BJ (cell line): ENCODE measurements at regions not wholly inside any gene's neighbourhood (a gene's known extent, or its start where the extent isn't known, plus 50 kb on each side); places are given as distances from the start of the nearest gene placed in this dataset.

Experiments
- CTCF ChIA-PET: fragments of 350-600 bp; formaldehyde crosslinking; extraction: SDS; loops from one replicate; lab custom pipeline; 2021; ENCODE audit warnings: antibody characterized with exemption, inconsistent platforms; lab: Yijun Ruan, JAX
- POLR2A ChIA-PET: fragments of 300-600 bp; sonication (Branson Sonifier 250); formaldehyde crosslinking; extraction: SDS; loops from one replicate; lab custom pipeline; 2021; ENCODE audit warnings: antibody characterized with exemption; lab: Charles Lee
- DNase-seq: peaks from one replicate; pipeline ENCODE4 v3.0.0-alpha.2; 2011; ENCODE audit warnings: low read depth
- H3K27me3 ChIP-seq: 2 replicates; pipeline ENCODE4 v1.6.0; 2011; ENCODE audit warnings: low read length; ENCODE audit not compliant: control insufficient read depth, insufficient read depth
- H3K36me3 ChIP-seq: 2 replicates; pipeline ENCODE4 v1.5.1; 2011; ENCODE audit warnings: low read length; ENCODE audit not compliant: control insufficient read depth, insufficient read depth
- H3K4me3 ChIP-seq: 2 replicates; pipeline ENCODE4 v1.5.1; 2011; ENCODE audit warnings: low read depth, mild to moderate bottlenecking, control low read depth, low read length
- TF ChIP-seq, protein P1 (sequence below): IDR thresholded peaks from 2 replicates; pipeline ENCODE4 v1.5.1; 2011; ENCODE audit warnings: low read depth, mild to moderate bottlenecking, control low read depth, inconsistent platforms, low read length, moderate library complexity; ENCODE audit not compliant: insufficient read depth

- TF ChIP-seq, protein P1, sequence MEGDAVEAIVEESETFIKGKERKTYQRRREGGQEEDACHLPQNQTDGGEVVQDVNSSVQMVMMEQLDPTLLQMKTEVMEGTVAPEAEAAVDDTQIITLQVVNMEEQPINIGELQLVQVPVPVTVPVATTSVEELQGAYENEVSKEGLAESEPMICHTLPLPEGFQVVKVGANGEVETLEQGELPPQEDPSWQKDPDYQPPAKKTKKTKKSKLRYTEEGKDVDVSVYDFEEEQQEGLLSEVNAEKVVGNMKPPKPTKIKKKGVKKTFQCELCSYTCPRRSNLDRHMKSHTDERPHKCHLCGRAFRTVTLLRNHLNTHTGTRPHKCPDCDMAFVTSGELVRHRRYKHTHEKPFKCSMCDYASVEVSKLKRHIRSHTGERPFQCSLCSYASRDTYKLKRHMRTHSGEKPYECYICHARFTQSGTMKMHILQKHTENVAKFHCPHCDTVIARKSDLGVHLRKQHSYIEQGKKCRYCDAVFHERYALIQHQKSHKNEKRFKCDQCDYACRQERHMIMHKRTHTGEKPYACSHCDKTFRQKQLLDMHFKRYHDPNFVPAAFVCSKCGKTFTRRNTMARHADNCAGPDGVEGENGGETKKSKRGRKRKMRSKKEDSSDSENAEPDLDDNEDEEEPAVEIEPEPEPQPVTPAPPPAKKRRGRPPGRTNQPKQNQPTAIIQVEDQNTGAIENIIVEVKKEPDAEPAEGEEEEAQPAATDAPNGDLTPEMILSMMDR, result no peak
- no peak for DNase-seq
- CTCF ChIA-PET, result no interaction called here
- Histone ChIP-seq H3K36me3 (no peaks in the 10 kb centered on the region), H3K27me3 (no peaks in the 10 kb centered on the region), H3K4me3 (no peak overlapping the region)
- POLR2A ChIA-PET, result no interaction called here
These were observed 236.2 kb upstream of the FLRT2 start for GRCh38 chr14:85293612-85294234.

DNA sequence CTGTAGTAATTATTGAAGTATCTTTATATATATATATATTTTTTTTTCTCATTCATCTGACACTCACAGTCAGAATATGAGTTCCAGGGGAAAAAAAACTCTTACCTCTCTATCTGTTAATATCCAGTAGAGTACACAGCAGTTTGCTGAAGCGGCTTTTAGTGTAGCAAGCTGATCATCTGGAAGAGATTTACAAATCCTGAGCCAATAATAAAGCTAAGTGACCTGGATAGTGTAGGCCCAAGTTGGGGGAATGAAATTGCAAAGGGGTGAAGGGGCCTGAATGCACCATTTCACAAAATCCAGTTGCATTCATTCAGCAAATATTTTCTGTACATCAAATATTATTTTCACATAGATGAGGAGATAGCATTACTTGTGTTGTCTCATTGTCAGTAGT is 234.6 kb upstream of the FLRT2 start:
- TF ChIP-seq, protein P1, result no peak

GRCh38 chr14:85296456-85297210 is 233.3 kb upstream of the FLRT2 start:
- peak; percentile 13 for DNase-seq
- H3K4me3 ChIP-seq, result no peak overlapping the region
- POLR2A ChIA-PET, result no interaction called here
- no peaks in the 10 kb centered on the region for H3K27me3 ChIP-seq
- H3K36me3 ChIP-seq, result no peaks in the 10 kb centered on the region
- TF ChIP-seq, protein P1, result no peak
- CTCF ChIA-PET, result interaction anchor here (0.9 kb wide), 1 partner anchor 19 kb away, joined by 3 read pairs; no protein-coding TSS in a partner anchor

More for the DNA sequence above, 234.6 kb upstream of the FLRT2 start:
- Histone ChIP-seq H3K27me3 (no peaks in the 10 kb centered on the region), H3K36me3 (no peaks in the 10 kb centered on the region), H3K4me3 (no peak overlapping the region)
- no peak for DNase-seq
- ChIA-PET CTCF (no interaction called here), POLR2A (no interaction called here)

- Histone ChIP-seq H3K27me3 (no peaks in the 10 kb centered on the region), H3K36me3 (no peaks in the 10 kb centered on the region), H3K4me3 (no peak overlapping the region)
- CTCF ChIA-PET, result interaction anchor here (1.7 kb wide), 1 partner anchor 10 kb away, joined by 4 read pairs; no protein-coding TSS in a partner anchor
- no peak for DNase-seq
- POLR2A ChIA-PET, result no interaction called here
- TF ChIP-seq, protein P1, result no peak
These were observed 229.8 kb upstream of the FLRT2 start for GRCh38 chr14:85300107-85300506.

GRCh38 chr14:85301506-85301905 is 228.4 kb upstream of the FLRT2 start:
- H3K36me3 ChIP-seq, result no peaks in the 10 kb centered on the region
- ChIA-PET POLR2A (no interaction called here), CTCF (interaction anchor here (1.1 kb wide), 1 partner anchor 15 kb away, joined by 4 read pairs; no protein-coding TSS in a partner anchor)
- TF ChIP-seq, protein P1, result no peak
- DNase-seq, result no peak
- no peak overlapping the region for H3K4me3 ChIP-seq
- H3K27me3 ChIP-seq, result no peaks in the 10 kb centered on the region
